ENCODE measurements at regions not wholly inside any gene's neighbourhood (a gene's known extent, or its start where the extent isn't known, plus 50 kb on each side); places are given as distances from the start of the nearest gene placed in this dataset.

- DNase-seq, result no peak
- ATAC-seq, result no peak
- intact Hi-C loops (cut with DNase I, micrococcal nuclease), result no loop called here
These were observed 599.3 kb upstream of the PSMD7 start for GRCh38 chr16:73697336-73697735.

DNA sequence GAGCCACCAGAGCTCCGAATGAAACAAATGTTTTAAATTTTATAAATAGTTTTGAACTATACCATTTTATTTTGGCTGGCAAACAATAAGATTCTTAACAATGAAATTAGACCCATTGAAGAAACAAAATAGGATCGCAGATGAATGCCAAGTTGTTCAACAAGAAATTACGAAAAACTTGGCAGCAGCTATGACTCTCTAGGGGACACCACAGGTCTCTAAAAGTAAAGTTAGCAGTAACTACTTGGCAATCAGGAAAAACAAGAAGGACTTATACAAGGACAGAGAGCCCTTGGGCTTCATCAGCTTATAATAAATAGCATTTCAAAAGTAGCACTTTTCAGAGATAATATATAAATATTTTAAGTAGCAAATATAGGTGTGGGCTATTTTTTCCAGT is 603.8 kb upstream of the PSMD7 start:
- DNase-seq (no peak), ATAC-seq (no peak)
- intact Hi-C loops (cut with DNase I, micrococcal nuclease), result no loop called here

DNA sequence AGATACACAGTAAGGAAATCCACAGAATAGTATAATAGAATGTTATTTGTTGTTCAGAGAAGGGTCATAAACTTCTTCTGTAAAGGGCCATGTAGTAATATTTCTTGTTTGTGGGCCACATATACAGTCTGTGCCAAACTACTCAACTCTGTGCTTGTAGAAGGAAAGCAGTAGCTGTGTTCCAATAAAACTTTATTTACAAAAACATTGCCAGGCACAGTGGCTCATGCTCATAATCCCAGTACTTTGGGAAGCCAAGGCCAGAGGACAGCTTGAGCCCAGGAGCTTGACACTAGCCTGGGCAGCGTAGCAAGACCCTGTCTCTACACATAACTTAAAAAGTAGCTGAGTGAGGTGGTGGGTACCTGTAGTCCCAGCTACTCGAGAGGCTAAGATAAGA is 612.8 kb upstream of the PSMD7 start:
- no peak for DNase-seq
- no peak for ATAC-seq
- intact Hi-C loops (cut with DNase I, micrococcal nuclease), result no loop called here

GRCh38 chr16:73672135-73672534 is 624.2 kb upstream of the ZFHX3 start:
- no peak for ATAC-seq

DNA sequence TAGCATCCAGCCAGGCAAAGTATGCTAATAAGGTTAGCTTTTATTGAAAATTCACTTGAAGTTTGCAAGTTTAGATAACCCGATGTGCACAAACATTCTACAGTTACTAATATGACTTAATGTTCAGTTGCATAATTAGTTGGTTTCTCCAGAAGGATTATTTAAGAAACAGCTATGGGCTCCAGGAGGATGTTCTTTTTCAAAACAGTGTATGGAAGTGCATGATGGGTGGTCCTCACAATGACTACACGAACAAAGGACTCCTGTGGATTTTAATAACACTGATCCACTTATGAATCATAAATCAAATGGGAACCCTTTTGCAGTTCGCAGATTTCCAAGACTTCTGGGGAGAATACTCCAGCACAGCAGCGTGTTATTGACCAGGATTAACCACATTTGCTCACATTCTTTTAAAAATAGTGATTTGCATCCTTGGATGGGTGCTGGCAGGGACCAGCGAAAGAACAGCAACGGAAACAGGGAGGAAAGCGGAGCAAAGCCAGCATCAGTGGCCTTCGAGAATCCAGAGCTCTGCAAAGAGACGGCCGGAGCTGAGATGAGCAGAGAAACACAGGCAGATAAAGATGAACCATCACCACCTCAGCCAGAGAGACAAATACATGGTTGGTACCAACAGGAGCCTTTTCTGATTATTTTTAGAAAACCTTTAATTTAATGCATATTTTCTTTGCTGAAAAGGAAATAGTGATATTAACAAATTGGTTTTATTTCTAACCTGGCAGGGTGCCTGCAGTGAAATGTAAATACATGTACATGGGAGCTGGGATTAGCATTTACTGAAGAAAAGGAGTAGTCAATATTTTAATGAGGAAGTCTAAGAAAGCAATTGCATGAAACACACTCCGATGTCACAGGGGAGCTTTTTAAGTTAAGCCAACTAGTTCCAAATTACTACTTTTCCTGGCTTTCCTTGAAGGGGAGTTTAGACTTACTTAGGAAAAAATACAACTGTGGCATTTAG is 623.2 kb upstream of the ZFHX3 start:
- intact Hi-C loops (cut with DNase I, micrococcal nuclease), result no loop called here
- ATAC-seq (no peak), DNase-seq (no peak)

More at GRCh38 chr16:73672135-73672534, 624.2 kb upstream of the ZFHX3 start:
- no peak for DNase-seq
- intact Hi-C loops (cut with DNase I, micrococcal nuclease), result no loop called here

GRCh38 chr16:73669535-73670274 is 621.8 kb upstream of the ZFHX3 start:
- DNase-seq, result no peak

GRCh38 chr16:73663720-73664119 is 615.8 kb upstream of the ZFHX3 start:
- no peak for DNase-seq
- ATAC-seq, result no peak
- intact Hi-C loops (cut with DNase I, micrococcal nuclease), result no loop called here

More at GRCh38 chr16:73669535-73670274, 621.8 kb upstream of the ZFHX3 start:
- no peak for ATAC-seq
- intact Hi-C loops (cut with DNase I, micrococcal nuclease), result no loop called here

- no peak for ATAC-seq
- intact Hi-C loops (cut with DNase I, micrococcal nuclease), result no loop called here
- DNase-seq, result no peak
These were observed 588.3 kb upstream of the ZFHX3 start for GRCh38 chr16:73636196-73636595.

DNA sequence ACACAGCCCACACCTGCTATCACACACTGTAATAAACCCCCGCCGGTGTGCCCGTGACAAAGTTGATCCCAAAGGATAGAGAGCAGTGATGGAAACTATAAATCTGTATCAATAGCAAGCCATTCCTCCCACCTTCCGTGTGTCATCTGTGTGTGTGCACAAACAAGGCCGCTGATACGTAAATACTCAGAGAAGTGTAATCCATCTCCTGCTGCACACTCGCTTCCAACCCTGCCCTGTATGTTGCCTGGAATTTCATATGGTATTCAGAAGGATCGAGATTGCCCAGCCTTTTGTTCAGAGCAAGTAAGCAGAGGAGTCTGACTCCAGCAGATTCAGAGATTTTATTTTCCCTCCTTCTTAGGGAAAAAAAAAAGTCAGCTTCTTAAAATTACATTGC is 581.1 kb upstream of the ZFHX3 start:
- intact Hi-C loops (cut with DNase I, micrococcal nuclease), result no loop called here
- DNase-seq, result no peak
- no peak for ATAC-seq

DNA sequence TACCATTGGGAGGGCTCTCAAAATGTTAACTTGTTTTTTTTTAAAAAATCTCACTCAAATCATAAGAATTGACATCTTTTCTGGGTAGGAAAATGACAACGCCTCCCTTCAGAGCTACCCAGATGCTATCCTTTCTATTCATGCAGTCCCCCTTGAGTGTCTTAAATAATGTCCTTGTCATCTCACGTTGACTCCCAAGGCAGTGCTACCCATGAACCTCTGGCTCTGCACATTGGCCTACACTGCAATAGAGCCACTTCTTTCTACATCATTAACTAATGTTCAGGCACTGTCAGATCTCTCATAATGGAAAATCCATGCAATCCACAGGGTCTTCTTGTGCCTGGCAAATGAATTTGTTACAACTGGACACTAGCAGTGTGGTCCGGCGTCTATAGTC is 569.8 kb upstream of the ZFHX3 start:
- intact Hi-C loops (cut with DNase I, micrococcal nuclease), result no loop called here
- DNase-seq (no peak), ATAC-seq (no peak)

GRCh38 chr16:73616770-73617169 is 568.8 kb upstream of the ZFHX3 start:
- DNase-seq (no peak), ATAC-seq (no peak)
- intact Hi-C loops (cut with DNase I, micrococcal nuclease), result no loop called here

DNA sequence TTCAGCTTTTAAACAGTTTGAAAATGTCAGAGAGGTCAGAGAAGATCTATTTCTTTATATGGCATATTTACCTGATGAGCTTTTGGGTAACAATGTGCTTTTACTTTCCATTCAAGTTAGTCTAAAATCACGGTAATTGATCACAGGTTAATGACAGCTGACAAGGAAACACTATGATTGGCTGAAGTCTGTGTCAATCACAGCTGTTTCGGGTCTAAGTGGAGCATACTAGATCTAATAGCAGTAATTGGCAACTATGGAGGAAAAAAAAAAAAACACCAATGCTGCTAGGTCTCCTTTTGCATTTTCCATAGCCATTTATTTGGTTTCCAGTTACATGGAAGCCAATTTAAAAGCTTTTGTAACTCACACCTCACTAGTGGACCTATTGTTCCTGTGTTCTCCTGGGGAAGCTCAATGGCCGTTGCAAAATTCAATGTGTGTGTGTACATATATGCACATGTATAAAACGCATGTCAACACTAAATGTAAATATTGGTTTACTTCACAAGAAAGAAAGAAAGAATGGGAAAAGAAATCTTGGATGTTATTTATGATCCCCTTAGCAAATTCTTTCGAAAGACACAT is 568.3 kb upstream of the ZFHX3 start:
- no peak for ATAC-seq
- intact Hi-C loops (cut with DNase I, micrococcal nuclease), result no loop called here
- no peak for DNase-seq

- intact Hi-C loops (cut with DNase I, micrococcal nuclease), result no loop called here
- DNase-seq (no peak), ATAC-seq (no peak)
These were observed 567.4 kb upstream of the ZFHX3 start for GRCh38 chr16:73615071-73615940.

- intact Hi-C loops (cut with DNase I, micrococcal nuclease), result no loop called here
- no peak for DNase-seq
- no peak for ATAC-seq
These were observed 566.2 kb upstream of the ZFHX3 start for GRCh38 chr16:73614131-73614530.

DNA sequence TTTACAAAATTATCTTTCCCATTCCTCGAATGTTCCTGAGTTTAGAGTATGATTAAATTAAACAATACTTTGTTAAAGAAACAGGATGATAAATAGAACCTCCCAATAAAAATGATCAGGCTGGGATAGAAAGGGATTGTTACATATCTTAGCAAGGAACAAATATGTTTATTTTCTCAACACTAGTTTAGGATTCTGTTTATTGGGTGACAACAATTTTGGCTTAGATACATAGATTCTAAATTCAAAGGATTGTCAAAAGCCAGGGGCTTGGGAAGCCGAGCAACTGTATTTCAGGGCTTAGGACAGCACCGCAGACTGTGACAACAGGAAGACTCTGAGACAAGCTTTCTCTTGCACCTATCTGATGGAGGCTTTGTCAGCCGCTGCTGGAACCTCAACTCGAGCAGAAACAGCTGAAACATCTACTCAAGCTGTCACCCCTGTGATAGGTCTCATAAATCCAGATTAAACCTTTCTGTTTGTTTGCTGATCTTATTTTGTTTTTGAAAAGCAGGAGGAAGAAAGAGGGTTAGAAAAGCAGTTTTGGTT is 562.8 kb upstream of the ZFHX3 start:
- intact Hi-C loops (cut with DNase I, micrococcal nuclease), result no loop called here
- no peak for ATAC-seq
- DNase-seq, result no peak

DNA sequence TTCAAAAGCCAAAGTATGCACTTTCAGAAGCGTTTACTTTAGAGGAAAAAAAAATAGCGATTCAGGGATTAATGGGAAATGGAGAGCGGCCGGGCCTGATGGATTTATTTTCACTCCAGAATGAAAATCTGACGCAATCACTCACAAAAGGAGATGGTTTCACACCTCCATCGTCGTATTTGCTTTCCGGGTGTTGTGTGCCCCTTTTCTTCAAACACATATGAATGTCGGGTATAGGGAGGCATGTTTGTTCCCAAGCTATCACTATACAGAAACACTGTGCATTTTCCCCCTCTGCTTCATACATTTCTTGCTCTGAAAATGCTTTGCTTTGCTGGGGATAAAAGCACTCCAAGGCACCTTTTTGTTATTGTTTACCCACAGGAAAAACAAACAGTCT is 562.2 kb upstream of the ZFHX3 start:
- intact Hi-C loops (cut with DNase I, micrococcal nuclease), result no loop called here
- ATAC-seq (no peak), DNase-seq (no peak)

- ATAC-seq, result no peak
- intact Hi-C loops (cut with DNase I, micrococcal nuclease), result no loop called here
These were observed 561.0 kb upstream of the ZFHX3 start for GRCh38 chr16:73608911-73609310.

GRCh38 chr16:73605309-73605708 is 557.4 kb upstream of the ZFHX3 start:
- ATAC-seq (no peak), DNase-seq (no peak)
- intact Hi-C loops (cut with DNase I, micrococcal nuclease), result no loop called here

More at GRCh38 chr16:73608911-73609310, 561.0 kb upstream of the ZFHX3 start:
- DNase-seq, result no peak

DNA sequence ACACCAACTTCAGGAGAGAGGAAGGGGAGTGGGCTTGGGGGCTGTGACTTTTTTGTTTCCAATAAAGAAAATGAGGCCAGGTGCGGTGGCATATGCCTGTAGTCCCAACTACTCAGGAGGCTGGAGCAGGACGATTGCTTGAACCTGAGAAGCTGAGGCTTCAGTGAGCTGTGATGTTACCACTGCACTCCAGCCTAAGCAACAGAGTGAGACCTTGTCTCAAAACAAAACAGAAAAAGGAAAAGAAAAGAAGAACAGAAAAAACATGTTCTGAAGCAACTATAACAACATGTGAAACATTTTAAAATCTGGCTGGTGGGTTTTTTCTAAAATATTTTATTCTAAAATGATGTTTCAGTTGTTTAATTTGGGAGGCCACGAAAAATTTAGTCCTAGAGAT is 554.0 kb upstream of the ZFHX3 start:
- intact Hi-C loops (cut with DNase I, micrococcal nuclease), result no loop called here
- DNase-seq (no peak), ATAC-seq (no peak)
